ENCODE measurements at regions not wholly inside any gene's neighbourhood (a gene's known extent, or its start where the extent isn't known, plus 50 kb on each side); places are given as distances from the start of the nearest gene placed in this dataset.

- DNase-seq, result no peak
Measured at GRCh38 chr9:80082213-80082612, 510.4 kb downstream of the TLE4 start.

- no peak for DNase-seq
Measured at GRCh38 chr9:80078826-80079225, 507.1 kb downstream of the TLE4 start.

- no peak for DNase-seq
Measured at GRCh38 chr9:80077059-80077458, 505.3 kb downstream of the TLE4 start.

- DNase-seq, result no peak
Measured at GRCh38 chr9:80076162-80076561, 504.4 kb downstream of the TLE4 start.

- DNase-seq, result no peak
Measured at GRCh38 chr9:80074439-80074838, 502.7 kb downstream of the TLE4 start.

GRCh38 chr9:80072451-80072850 lies 500.7 kb downstream of the TLE4 start:
- no peak for DNase-seq

GRCh38 chr9:80070071-80070742 lies 498.4 kb downstream of the TLE4 start:
- no peak for DNase-seq

- no peak for DNase-seq
Measured at GRCh38 chr9:80066931-80067330, 495.2 kb downstream of the TLE4 start.

- DNase-seq, result no peak
Measured at GRCh38 chr9:80062567-80062966, 490.8 kb downstream of the TLE4 start.

GRCh38 chr9:80061940-80062339 lies 490.2 kb downstream of the TLE4 start:
- DNase-seq, result no peak

GRCh38 chr9:80061096-80061495 lies 489.3 kb downstream of the TLE4 start:
- DNase-seq, result no peak

GRCh38 chr9:80059979-80060378 lies 488.2 kb downstream of the TLE4 start:
- no peak for DNase-seq

GRCh38 chr9:80059191-80059590 lies 487.4 kb downstream of the TLE4 start:
- no peak for DNase-seq

- no peak for DNase-seq
Measured at GRCh38 chr9:80052830-80053229, 481.1 kb downstream of the TLE4 start.

- no peak for DNase-seq
Measured at GRCh38 chr9:80049096-80049782, 477.5 kb downstream of the TLE4 start.

GRCh38 chr9:80046481-80046880 lies 474.7 kb downstream of the TLE4 start:
- DNase-seq, result no peak

- DNase-seq, result no peak
Measured at GRCh38 chr9:80041821-80042220, 470.1 kb downstream of the TLE4 start.

- DNase-seq, result no peak
Measured at GRCh38 chr9:80040457-80040856, 468.7 kb downstream of the TLE4 start.

GRCh38 chr9:80030801-80031200 lies 459.0 kb downstream of the TLE4 start:
- no peak for DNase-seq

- no peak for DNase-seq
Measured at GRCh38 chr9:80028501-80028900, 456.7 kb downstream of the TLE4 start.

- DNase-seq, result no peak
Measured at GRCh38 chr9:80025796-80026520, 454.2 kb downstream of the TLE4 start.

- no peak for DNase-seq
Measured at GRCh38 chr9:80025131-80025530, 453.4 kb downstream of the TLE4 start.

- DNase-seq, result no peak
Measured at GRCh38 chr9:80020530-80020929, 448.8 kb downstream of the TLE4 start.

GRCh38 chr9:80020056-80020455 lies 448.3 kb downstream of the TLE4 start:
- no peak for DNase-seq
